ENCODE measurements at regions not wholly inside any gene's neighbourhood (a gene's known extent, or its start where the extent isn't known, plus 50 kb on each side); places are given as distances from the start of the nearest gene placed in this dataset.
"Not testable (repeated sequence)": the region's sequence is repeated elsewhere in the genome, so short reads cannot be mapped to it uniquely, and the experiment has no call there.

GRCh38 chr11:96785073-96785472 is 395.3 kb downstream of the JRKL start:
- H2AFZ ChIP-seq (ENCODE audit: low read depth, low read length): no peak overlapping the region
- no peaks in the 10 kb centered on the region for H3K4me1 ChIP-seq (ENCODE audit: insufficient read depth, low read length)
- no peaks in the 10 kb centered on the region for H3K9me3 ChIP-seq (ENCODE audit: low read length)
- no peaks in the 10 kb centered on the region for H3K27me3 ChIP-seq (ENCODE audit: insufficient read depth, low read length)
- no peak overlapping the region for H3K4me3 ChIP-seq (ENCODE audit: low read length)
- H3K36me3 ChIP-seq (ENCODE audit: insufficient read depth, low read length): no peaks in the 10 kb centered on the region

- no peaks in the 10 kb centered on the region for H3K4me1 ChIP-seq (ENCODE audit: insufficient read depth, low read length)
- H3K27me3 ChIP-seq (ENCODE audit: insufficient read depth, low read length): no peaks in the 10 kb centered on the region
- no peaks in the 10 kb centered on the region for H3K9me3 ChIP-seq (ENCODE audit: low read length)
- H3K36me3 ChIP-seq (ENCODE audit: insufficient read depth, low read length): no peaks in the 10 kb centered on the region
- no peak overlapping the region for H2AFZ ChIP-seq (ENCODE audit: low read depth, low read length)
- no peak overlapping the region for H3K4me3 ChIP-seq (ENCODE audit: low read length)
Measured at GRCh38 chr11:96794152-96794551, 404.3 kb downstream of the JRKL start.

- Histone ChIP-seq H3K4me1 (ENCODE audit: insufficient read depth, low read length) (no peaks in the 10 kb centered on the region), H3K4me3 (ENCODE audit: low read length) (no peak overlapping the region), H2AFZ (ENCODE audit: low read depth, low read length) (no peak overlapping the region), H3K27me3 (ENCODE audit: insufficient read depth, low read length) (no peaks in the 10 kb centered on the region), H3K36me3 (ENCODE audit: insufficient read depth, low read length) (no peaks in the 10 kb centered on the region), H3K9me3 (ENCODE audit: low read length) (no peaks in the 10 kb centered on the region)
Measured at GRCh38 chr11:96798445-96798844, 408.6 kb downstream of the JRKL start.

- Histone ChIP-seq H3K36me3 (ENCODE audit: insufficient read depth, low read length) (no peaks in the 10 kb centered on the region), H3K27me3 (ENCODE audit: insufficient read depth, low read length) (no peaks in the 10 kb centered on the region), H2AFZ (ENCODE audit: low read depth, low read length) (no peak overlapping the region), H3K9me3 (ENCODE audit: low read length) (no peaks in the 10 kb centered on the region), H3K4me3 (ENCODE audit: low read length) (no peak overlapping the region), H3K4me1 (ENCODE audit: insufficient read depth, low read length) (no peaks in the 10 kb centered on the region)
Measured at GRCh38 chr11:96815236-96815635, 425.4 kb downstream of the JRKL start.

GRCh38 chr11:96817482-96818399 is 427.9 kb downstream of the JRKL start:
- H3K4me1 ChIP-seq (ENCODE audit: insufficient read depth, low read length): no peaks in the 10 kb centered on the region
- H2AFZ ChIP-seq (ENCODE audit: low read depth, low read length): no peak overlapping the region
- H3K36me3 ChIP-seq (ENCODE audit: insufficient read depth, low read length): no peaks in the 10 kb centered on the region
- H3K4me3 ChIP-seq (ENCODE audit: low read length): no peak overlapping the region
- H3K27me3 ChIP-seq (ENCODE audit: insufficient read depth, low read length): no peaks in the 10 kb centered on the region
- H3K9me3 ChIP-seq (ENCODE audit: low read length): no peaks in the 10 kb centered on the region

- no peaks in the 10 kb centered on the region for H3K4me1 ChIP-seq (ENCODE audit: insufficient read depth, low read length)
- H3K4me3 ChIP-seq (ENCODE audit: low read length): no peak overlapping the region
- no peaks in the 10 kb centered on the region for H3K36me3 ChIP-seq (ENCODE audit: insufficient read depth, low read length)
- no peak overlapping the region for H2AFZ ChIP-seq (ENCODE audit: low read depth, low read length)
- no peaks in the 10 kb centered on the region for H3K9me3 ChIP-seq (ENCODE audit: low read length)
- H3K27me3 ChIP-seq (ENCODE audit: insufficient read depth, low read length): no peaks in the 10 kb centered on the region
Measured at GRCh38 chr11:96827164-96827563, 437.4 kb downstream of the JRKL start.

- Histone ChIP-seq H3K36me3 (ENCODE audit: insufficient read depth, low read length) (no peaks in the 10 kb centered on the region), H3K27me3 (ENCODE audit: insufficient read depth, low read length) (no peaks in the 10 kb centered on the region), H3K9me3 (ENCODE audit: low read length) (no peaks in the 10 kb centered on the region), H3K4me1 (ENCODE audit: insufficient read depth, low read length) (no peaks in the 10 kb centered on the region), H3K4me3 (ENCODE audit: low read length) (no peak overlapping the region), H2AFZ (ENCODE audit: low read depth, low read length) (no peak overlapping the region)
Measured at GRCh38 chr11:96841792-96842191, 452.0 kb downstream of the JRKL start.

- H3K27me3 ChIP-seq (ENCODE audit: insufficient read depth, low read length): no peaks in the 10 kb centered on the region
- H2AFZ ChIP-seq (ENCODE audit: low read depth, low read length): no peak overlapping the region
- H3K4me3 ChIP-seq (ENCODE audit: low read length): no peak overlapping the region
- no peaks in the 10 kb centered on the region for H3K9me3 ChIP-seq (ENCODE audit: low read length)
- H3K4me1 ChIP-seq (ENCODE audit: insufficient read depth, low read length): no peaks in the 10 kb centered on the region
- H3K36me3 ChIP-seq (ENCODE audit: insufficient read depth, low read length): no peaks in the 10 kb centered on the region
Measured at GRCh38 chr11:96842731-96843130, 452.9 kb downstream of the JRKL start.

GRCh38 chr11:96854425-96854824 is 464.6 kb downstream of the JRKL start:
- H3K4me3 ChIP-seq (ENCODE audit: low read length): no peak overlapping the region
- no peak overlapping the region for H2AFZ ChIP-seq (ENCODE audit: low read depth, low read length)
- no peaks in the 10 kb centered on the region for H3K4me1 ChIP-seq (ENCODE audit: insufficient read depth, low read length)
- no peaks in the 10 kb centered on the region for H3K9me3 ChIP-seq (ENCODE audit: low read length)
- H3K27me3 ChIP-seq (ENCODE audit: insufficient read depth, low read length): no peaks in the 10 kb centered on the region
- H3K36me3 ChIP-seq (ENCODE audit: insufficient read depth, low read length): no peaks in the 10 kb centered on the region

- not testable (repeated sequence) for H3K4me1 ChIP-seq (ENCODE audit: insufficient read depth, low read length); H2AFZ ChIP-seq (ENCODE audit: low read depth, low read length); H3K9me3 ChIP-seq (ENCODE audit: low read length); H3K36me3 ChIP-seq (ENCODE audit: insufficient read depth, low read length); H3K4me3 ChIP-seq (ENCODE audit: low read length); H3K27me3 ChIP-seq (ENCODE audit: insufficient read depth, low read length)
Measured at GRCh38 chr11:96861722-96862121, 471.9 kb downstream of the JRKL start.

GRCh38 chr11:96863520-96863919 is 473.7 kb downstream of the JRKL start:
- Histone ChIP-seq H2AFZ (ENCODE audit: low read depth, low read length) (no peak overlapping the region), H3K27me3 (ENCODE audit: insufficient read depth, low read length) (no peaks in the 10 kb centered on the region), H3K4me1 (ENCODE audit: insufficient read depth, low read length) (no peaks in the 10 kb centered on the region), H3K4me3 (ENCODE audit: low read length) (no peak overlapping the region), H3K36me3 (ENCODE audit: insufficient read depth, low read length) (no peaks in the 10 kb centered on the region), H3K9me3 (ENCODE audit: low read length) (no peaks in the 10 kb centered on the region)

- H3K4me1 ChIP-seq (ENCODE audit: insufficient read depth, low read length): no peaks in the 10 kb centered on the region
- H3K27me3 ChIP-seq (ENCODE audit: insufficient read depth, low read length): no peaks in the 10 kb centered on the region
- H3K4me3 ChIP-seq (ENCODE audit: low read length): no peak overlapping the region
- no peaks in the 10 kb centered on the region for H3K36me3 ChIP-seq (ENCODE audit: insufficient read depth, low read length)
- no peak overlapping the region for H2AFZ ChIP-seq (ENCODE audit: low read depth, low read length)
- H3K9me3 ChIP-seq (ENCODE audit: low read length): no peaks in the 10 kb centered on the region
Measured at GRCh38 chr11:96865020-96865419, 475.2 kb downstream of the JRKL start.

GRCh38 chr11:96869207-96869606 is 479.4 kb downstream of the JRKL start:
- Histone ChIP-seq H3K4me1 (ENCODE audit: insufficient read depth, low read length) (no peaks in the 10 kb centered on the region), H2AFZ (ENCODE audit: low read depth, low read length) (no peak overlapping the region), H3K9me3 (ENCODE audit: low read length) (no peaks in the 10 kb centered on the region), H3K36me3 (ENCODE audit: insufficient read depth, low read length) (no peaks in the 10 kb centered on the region), H3K4me3 (ENCODE audit: low read length) (no peak overlapping the region), H3K27me3 (ENCODE audit: insufficient read depth, low read length) (no peaks in the 10 kb centered on the region)

GRCh38 chr11:96875712-96876111 is 485.9 kb downstream of the JRKL start:
- H3K36me3 ChIP-seq (ENCODE audit: insufficient read depth, low read length): no peaks in the 10 kb centered on the region
- H3K4me1 ChIP-seq (ENCODE audit: insufficient read depth, low read length): no peaks in the 10 kb centered on the region
- H2AFZ ChIP-seq (ENCODE audit: low read depth, low read length): no peak overlapping the region
- H3K27me3 ChIP-seq (ENCODE audit: insufficient read depth, low read length): no peaks in the 10 kb centered on the region
- H3K4me3 ChIP-seq (ENCODE audit: low read length): no peak overlapping the region
- H3K9me3 ChIP-seq (ENCODE audit: low read length): no peaks in the 10 kb centered on the region

Data from neuron (in vitro differentiated cells).